ENCODE measurements at regions not wholly inside any gene's neighbourhood (a gene's known extent, or its start where the extent isn't known, plus 50 kb on each side); places are given as distances from the start of the nearest gene placed in this dataset.

DNA sequence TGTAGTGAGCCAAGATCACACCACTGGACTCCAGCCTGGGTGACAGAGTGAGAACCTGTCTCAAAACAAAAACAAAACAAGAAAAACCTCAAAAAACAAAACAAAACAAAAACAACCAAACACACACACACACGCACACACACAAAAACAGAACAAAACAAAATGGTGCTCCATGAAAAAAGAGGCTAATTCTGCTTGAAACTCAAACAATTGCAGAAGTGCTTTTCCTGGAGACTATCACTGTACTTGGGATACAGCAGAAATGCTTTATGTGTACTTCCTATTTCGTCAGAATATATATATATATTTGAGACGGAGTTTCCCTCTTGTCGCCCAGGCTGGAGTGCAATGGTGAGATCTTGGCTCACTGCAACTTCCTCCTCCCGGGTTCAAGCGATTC lies 49.9 kb upstream of the HSPA9 start:
- TF ChIP-seq ZNF274 (IDR thresholded peaks at IDR 0.05; ENCODE audit: low read depth, low read length) = no peak
- no peak for TF ChIP-seq YY1 (IDR thresholded peaks at IDR 0.05; ENCODE audit: insufficient read depth, insufficient read length)

Data from NT2/D1 (cell line).